ENCODE measurements at regions not wholly inside any gene's neighbourhood (a gene's known extent, or its start where the extent isn't known, plus 50 kb on each side); places are given as distances from the start of the nearest gene placed in this dataset.

DNA sequence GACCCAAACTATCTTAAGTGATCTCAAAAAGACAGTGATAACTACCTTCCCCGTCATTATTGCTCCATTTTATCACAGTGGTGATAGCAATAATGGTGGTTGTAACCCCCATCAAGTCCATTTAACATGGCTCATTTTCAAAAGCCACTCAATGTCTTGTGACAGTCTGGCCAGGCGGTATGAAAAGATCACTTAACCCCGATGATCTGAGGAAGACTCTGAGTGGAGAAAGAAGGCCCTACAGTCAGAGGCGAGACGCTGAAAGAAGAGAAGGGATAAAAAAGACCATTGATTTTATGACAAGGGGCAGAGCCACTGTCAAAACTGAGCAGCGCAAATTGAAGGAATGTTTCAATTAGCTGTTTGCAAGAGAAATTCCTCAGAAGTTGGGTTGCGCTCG, 417.2 kb upstream of the PBX1 start:
- TF ChIP-seq, protein P1, sequence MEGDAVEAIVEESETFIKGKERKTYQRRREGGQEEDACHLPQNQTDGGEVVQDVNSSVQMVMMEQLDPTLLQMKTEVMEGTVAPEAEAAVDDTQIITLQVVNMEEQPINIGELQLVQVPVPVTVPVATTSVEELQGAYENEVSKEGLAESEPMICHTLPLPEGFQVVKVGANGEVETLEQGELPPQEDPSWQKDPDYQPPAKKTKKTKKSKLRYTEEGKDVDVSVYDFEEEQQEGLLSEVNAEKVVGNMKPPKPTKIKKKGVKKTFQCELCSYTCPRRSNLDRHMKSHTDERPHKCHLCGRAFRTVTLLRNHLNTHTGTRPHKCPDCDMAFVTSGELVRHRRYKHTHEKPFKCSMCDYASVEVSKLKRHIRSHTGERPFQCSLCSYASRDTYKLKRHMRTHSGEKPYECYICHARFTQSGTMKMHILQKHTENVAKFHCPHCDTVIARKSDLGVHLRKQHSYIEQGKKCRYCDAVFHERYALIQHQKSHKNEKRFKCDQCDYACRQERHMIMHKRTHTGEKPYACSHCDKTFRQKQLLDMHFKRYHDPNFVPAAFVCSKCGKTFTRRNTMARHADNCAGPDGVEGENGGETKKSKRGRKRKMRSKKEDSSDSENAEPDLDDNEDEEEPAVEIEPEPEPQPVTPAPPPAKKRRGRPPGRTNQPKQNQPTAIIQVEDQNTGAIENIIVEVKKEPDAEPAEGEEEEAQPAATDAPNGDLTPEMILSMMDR (tag by site-specific recombination; IDR thresholded peaks at IDR 0.05), result no peak
- no peak for TF ChIP-seq HOXA7 (CRISPR knock-in tag; IDR thresholded peaks at IDR 0.05; ENCODE audit: borderline replicate concordance)
- no peak for TF ChIP-seq ZNF24 (tag by site-specific recombination; IDR thresholded peaks at IDR 0.05)
- TF ChIP-seq ZNF521 (tag by site-specific recombination; IDR thresholded peaks at IDR 0.05), result no peak
- TF ChIP-seq ZBTB17 (tag by site-specific recombination; IDR thresholded peaks at IDR 0.05), result no peak
- no peak for TF ChIP-seq KLF10 (tag by site-specific recombination; IDR thresholded peaks at IDR 0.05)
- TF ChIP-seq MYNN (tag by site-specific recombination; IDR thresholded peaks at IDR 0.05; ENCODE audit: borderline replicate concordance), result no peak
- TF ChIP-seq, protein P2, sequence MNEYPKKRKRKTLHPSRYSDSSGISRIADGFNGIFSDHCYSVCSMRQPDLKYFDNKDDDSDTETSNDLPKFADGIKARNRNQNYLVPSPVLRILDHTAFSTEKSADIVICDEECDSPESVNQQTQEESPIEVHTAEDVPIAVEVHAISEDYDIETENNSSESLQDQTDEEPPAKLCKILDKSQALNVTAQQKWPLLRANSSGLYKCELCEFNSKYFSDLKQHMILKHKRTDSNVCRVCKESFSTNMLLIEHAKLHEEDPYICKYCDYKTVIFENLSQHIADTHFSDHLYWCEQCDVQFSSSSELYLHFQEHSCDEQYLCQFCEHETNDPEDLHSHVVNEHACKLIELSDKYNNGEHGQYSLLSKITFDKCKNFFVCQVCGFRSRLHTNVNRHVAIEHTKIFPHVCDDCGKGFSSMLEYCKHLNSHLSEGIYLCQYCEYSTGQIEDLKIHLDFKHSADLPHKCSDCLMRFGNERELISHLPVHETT (tag by site-specific recombination; IDR thresholded peaks at IDR 0.05), result no peak

Data from HEK293 (cell line).